Activated CD4-positive, alpha-beta T cell treated with anti-CD3 and anti-CD28 coated beads, Interleukin-2, Interleukin-6, amounts not matched to agents 100 ng/mL and 50 ng/mL, durations not matched to agents 16 hours and 8 hours (primary cell): ENCODE measurements at regions not wholly inside any gene's neighbourhood (a gene's known extent, or its start where the extent isn't known, plus 50 kb on each side); places are given as distances from the start of the nearest gene placed in this dataset.

Experiments used
- DNase-seq: peaks from one replicate; pipeline ENCODE4 v3.0.0-alpha.2; 2020

DNA sequence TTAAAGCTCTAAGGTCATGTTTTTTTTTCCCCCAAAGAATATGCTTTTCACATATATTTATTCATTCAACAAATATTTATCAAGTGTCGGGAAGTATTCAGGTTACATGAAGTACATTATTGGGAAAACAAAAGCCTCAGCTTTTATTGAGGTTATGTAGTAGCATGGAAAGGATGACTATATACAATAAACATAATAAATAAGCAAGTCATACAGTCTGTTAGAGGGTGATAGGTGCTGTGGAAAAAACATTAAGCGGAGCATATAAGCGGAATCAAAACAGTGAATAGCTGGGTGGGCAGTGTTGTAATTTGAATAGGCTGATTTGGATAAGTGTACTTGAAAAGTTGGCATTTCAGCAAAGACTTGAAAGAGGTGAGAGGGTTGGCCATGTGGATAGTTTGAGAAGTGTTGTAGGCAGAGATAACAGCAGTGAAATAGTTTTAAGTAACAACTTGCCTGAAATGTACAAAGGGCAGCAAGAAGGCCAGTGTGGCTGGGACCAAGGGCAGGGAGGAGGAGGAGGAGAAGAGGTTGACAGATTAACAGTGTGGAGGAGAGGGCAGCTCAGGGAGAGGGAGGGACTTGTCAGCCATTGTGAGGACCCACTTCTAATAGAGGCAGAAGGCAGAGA, 558.7 kb downstream of the SPRY1 start:
- no peak for DNase-seq

DNA sequence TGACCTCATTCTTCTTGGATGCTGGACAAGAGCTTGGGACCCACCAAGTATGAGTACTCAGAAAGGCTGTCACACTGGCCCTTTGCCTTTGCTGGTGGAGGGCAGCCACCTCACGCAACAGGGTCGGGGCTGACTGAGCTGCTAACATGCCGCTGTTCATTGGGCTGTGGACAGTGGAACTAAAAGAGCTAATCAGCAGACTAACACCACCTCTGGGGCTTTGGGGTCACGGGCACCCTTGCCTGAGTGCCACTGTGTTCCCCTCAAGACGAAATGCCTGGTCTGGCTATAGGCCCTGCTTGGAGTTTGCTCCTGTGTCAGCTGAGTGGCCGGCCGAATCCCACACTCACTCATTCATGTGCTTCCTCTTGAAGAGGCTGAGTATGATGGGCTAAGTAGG, 559.6 kb downstream of the SPRY1 start:
- DNase-seq: no peak

DNA sequence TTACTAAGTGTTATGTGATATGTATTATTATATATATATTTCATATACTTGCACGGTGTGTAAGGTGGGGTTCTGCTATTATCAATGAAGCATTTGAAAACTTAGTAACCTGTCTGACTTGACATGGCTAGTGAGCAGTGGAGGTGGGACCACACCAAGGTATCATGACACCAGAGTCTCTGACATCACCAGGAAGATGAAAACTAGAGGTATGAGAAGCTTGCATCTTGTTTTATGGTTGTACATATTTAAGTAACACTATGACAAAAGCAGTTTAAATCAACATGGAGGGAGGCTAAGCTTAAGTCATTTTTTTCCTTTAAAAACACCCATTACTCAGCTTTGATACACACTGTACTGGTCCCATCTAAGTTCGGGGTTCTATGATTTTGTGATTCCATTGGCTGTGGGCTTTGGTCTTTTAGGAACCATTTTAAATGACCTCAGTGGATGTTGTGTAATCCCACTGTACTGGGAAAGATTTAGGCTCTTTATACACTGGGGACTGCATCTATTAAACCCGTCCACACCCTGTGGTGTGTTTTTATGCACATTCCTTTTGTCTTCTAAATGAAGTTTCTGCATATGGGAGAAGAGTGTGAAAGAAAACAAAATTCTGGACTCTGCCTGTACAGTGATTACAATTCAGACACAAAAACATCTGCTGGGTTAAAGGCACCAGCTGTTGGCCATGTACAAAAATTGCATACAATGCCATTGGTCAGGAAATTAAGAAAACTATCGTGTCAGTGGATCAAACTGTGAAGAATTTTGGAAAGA, 570.6 kb downstream of the SPRY1 start:
- no peak for DNase-seq

GRCh38 chr4:123972031-123972430, 575.4 kb downstream of the SPRY1 start:
- no peak for DNase-seq

GRCh38 chr4:123974386-123975149, 578.0 kb downstream of the SPRY1 start:
- no peak for DNase-seq

GRCh38 chr4:123976285-123976684, 579.7 kb downstream of the SPRY1 start:
- no peak for DNase-seq

DNA sequence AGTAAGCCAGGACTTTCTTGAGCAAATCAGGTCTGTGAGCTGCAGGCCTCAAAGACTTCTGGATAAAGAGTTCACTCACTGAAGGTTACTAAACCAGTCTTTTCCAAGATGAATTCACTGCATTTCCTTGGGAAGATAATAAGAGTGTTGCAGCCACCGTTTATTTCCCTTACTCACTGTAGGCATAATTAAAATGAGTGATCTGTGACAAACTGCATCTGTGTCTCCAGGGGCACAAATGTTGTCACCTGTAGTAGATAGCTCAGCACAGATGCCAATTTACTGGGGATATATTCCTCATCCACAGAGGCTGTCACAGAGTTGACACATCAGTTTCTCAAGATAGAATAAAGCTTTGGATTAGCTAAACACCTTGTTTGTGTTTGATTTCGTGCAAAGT, 580.2 kb downstream of the SPRY1 start:
- DNase-seq: no peak

- DNase-seq: no peak
Measured at GRCh38 chr4:123977641-123978081, 581.1 kb downstream of the SPRY1 start.

DNA sequence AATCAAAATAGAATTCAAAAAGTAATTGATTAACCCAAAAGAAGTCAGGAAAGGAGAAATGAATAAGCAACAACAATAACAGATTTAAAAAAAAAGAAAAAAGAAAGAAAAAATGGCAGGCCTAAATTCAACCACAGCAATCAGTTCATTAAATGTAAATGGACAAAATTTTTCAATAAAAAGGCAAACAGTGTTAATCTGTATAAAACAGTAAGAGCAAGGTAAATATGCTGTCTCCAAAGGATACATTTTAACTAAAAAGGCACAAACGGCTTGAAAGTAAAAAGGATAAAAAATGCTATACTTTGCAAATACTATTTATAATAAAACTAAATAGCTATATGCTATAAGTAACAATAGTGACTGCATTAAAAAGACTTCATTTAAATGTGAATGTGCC, 582.0 kb downstream of the SPRY1 start:
- no peak for DNase-seq

DNA sequence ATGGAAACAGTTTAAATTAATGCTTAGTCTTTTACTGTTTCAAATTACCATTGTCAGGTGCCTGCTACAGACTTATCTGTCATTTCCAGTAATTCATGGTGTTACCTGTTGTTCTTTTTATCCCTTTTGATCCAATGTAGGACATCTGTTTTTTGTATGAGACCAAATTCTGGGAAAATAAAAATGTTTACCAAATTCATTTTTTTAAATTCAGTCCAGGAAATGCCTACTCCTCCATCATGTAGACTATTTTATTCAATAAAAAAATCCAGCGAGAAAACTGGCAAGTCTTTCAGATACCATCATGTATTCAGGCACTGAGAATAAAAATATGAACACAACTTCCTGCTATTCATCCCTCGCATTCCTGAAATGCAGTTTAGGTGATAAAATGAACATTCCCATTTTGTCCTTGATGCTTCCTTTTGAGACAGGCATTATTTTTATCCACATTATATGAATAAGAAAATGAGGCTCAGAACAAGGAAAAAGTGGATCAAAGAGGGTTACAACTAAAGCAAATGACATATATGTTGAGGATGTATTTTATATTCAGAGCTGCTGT, 584.2 kb downstream of the SPRY1 start:
- DNase-seq: no peak

DNA sequence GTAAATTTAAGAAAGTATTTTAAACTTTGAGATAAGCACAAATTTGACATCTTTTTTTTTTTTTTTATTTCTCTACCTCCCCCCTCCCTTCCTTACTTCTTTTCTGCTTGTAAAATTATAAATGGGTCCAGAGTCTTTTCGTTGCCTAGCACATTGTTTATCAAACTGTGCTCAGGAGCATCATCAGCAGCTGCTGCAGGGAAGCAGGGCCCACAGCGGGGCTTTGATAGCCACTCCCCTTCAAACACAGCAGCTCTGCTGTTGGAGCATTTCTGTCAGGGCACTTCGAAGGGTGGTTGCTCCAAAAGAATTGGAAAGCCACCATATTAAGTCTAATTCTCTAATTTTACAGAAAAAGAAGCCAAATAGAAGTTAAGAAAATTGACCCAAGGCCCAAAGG, 588.3 kb downstream of the SPRY1 start:
- no peak for DNase-seq

GRCh38 chr4:123986268-123986798, 589.7 kb downstream of the SPRY1 start:
- DNase-seq: no peak

- DNase-seq: no peak
Measured at GRCh38 chr4:123987408-123987807, 590.8 kb downstream of the SPRY1 start.

DNA sequence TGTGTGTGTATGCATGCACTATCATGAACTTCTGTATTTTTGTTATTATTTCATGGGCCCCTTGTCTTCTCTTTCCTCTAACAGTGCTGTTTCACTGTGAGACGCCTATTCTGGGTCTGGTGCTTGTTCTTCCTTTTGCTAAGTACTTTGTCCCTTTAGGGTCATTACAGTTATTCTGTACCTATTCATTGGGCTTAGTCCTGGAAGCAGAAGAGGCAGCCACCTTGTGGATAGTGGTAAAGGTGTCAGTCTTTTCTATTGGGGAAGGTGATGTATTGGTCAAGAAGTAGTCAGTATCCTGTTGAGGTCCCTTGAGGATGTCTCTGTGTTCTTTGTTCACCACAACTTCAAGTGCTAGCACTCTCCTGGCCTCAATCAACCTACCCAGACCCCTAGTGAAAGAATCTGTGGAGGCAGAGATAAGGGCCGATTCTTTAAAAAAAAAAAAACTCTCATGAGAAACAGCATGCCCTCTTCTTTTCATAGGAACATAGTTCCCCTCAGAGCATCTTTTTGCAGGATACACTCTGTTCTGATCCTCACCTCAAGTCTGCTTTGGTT, 593.8 kb downstream of the SPRY1 start:
- DNase-seq: no peak

DNA sequence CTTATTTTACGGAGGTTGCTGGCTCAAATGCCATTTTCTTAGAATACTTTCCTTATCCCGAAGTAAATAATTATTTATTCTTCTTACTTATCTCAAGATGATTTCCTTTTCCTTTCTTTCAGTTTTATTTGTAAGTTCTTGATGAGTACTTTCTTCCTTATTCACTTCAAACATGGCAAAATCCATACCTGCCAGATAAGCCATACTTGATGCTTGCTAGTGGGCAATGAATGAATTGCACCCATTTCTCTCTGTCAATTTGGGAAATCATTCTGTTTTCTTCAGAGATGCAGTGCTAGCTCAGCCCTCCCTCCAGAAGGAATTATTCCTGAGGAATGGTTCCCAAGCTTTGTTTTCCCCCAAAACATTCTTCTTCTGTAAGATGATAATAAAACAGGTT, 598.3 kb downstream of the SPRY1 start:
- DNase-seq: no peak

DNA sequence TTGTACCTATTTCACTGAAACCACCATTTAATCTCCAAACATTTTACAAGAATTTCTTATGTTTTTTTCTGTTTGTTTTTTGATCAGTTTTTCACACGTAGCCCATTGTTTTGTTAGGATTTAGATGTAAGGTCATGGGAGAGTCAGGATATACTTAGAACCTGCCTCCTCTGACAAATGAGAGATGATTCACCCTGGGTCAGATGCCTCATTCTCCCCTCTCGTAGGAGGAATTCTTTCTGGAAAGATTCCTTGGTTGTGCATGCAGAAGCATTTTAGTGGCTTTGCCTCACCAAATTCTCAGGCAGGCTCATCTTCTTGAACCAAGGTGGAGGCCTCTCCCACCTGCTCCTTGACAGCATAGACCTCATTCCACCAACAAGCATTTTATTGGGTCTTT, 599.3 kb downstream of the SPRY1 start:
- DNase-seq: no peak

GRCh38 chr4:123996718-123997510, 600.3 kb downstream of the SPRY1 start:
- no peak for DNase-seq

- DNase-seq: no peak
Measured at GRCh38 chr4:123997776-123998449, 601.3 kb downstream of the SPRY1 start.

DNA sequence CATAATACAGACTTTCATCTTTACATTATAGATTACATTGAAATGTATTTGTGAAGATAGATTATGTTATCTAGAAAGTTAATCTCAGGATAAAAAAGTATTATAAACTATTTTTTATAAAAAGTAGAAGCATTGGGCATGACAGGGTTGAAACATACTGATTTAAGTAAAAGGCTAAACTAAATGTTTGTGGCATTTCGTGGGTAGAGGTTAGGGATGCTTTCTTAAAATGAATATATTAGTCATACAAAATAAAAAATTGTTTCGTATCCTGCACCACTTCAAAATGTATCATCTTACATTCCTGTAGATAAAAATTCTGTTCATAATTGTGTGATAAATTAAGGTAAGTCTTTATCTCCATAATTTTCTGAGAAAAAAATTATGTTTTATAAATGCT, 603.6 kb downstream of the SPRY1 start:
- no peak for DNase-seq

DNA sequence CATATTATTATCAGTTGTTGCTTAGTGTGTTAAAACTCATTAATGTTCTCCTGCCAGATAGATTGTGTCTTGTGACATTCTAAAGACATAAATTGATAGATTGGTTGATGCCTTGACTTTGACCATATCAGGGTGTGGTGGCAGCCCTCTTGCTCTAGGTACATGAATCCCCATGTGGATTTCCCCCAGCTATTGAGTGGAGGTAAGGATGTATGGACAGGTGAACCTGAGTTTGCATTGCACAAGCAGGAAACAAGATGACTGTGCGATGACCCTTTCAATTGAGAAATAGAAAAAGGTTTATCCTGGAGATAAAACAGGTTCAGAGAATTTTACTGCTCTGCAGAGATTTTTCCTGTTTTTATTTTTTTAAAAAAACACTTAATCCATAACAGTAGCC, 619.2 kb downstream of the SPRY1 start:
- no peak for DNase-seq

DNA sequence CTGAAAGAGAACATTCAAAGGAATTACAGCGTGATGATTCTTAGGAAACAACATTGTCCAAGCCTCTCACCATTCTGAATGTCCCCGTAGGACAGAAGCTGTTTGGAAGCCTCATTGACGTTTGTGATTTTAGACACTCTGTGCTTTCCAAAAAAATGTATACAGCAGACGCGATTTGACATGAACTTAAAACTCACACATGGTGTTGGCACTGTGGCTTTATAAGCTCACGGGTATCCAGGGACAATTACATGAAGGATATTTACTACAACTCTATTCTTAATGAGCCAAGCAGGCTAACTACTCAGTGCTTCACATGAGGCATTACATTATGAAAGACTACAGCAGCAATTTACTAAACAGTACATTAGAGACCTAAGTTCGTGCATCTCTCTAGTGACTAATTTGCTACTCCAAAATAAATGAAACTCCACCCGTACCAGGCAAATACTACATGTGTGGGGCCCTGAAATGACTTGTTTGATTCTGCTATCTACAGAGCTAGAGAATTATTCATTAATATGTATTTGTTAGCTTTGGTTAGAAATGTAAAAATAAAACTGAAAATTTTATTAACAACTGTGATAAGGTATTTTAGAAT, 620.7 kb downstream of the SPRY1 start:
- DNase-seq: no peak
